ENCODE measurements at regions not wholly inside any gene's neighbourhood (a gene's known extent, or its start where the extent isn't known, plus 50 kb on each side); places are given as distances from the start of the nearest gene placed in this dataset.

DNA sequence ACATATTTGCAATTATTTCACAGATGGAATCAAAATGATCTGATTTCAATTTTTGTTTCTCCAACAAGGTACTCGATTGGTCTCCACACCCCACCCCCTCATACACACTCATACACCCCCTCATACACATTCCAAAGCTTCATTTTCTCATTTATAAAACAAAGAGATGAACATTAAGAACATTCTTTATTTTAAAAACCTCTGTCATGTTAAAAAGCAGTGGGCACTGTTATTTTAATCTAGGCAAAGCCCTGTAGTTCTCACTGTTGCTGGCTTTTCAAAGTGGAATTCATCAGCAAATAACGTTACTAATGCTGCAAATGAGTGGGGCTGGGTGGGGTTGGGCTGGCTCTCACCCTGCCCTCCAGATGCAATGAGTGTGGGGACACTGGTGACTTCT, 289.6 kb upstream of the ASIC2 start:
- H3K9me3 ChIP-seq (ENCODE audit: low read depth, low read length, poor library complexity, severe bottlenecking): no peaks in the 10 kb centered on the region
- TF ChIP-seq CTCF (conservative IDR thresholded peaks at IDR 0.05; ENCODE audit: low read depth, low read length): no peak
- TF ChIP-seq EZH2 (IDR thresholded peaks at IDR 0.05; ENCODE audit: borderline replicate concordance, low read depth, low read length, poor library complexity, severe bottlenecking): no peak
- intact Hi-C loops (cut with micrococcal nuclease; ENCODE audit: unreplicated experiment): no loop called here
- no peak overlapping the region for H3K27ac ChIP-seq (ENCODE audit: low read depth, low read length, poor library complexity, severe bottlenecking)
- POLR2A ChIA-PET (ENCODE audit: low non-redundant PET): no interaction called here
- no peaks in the 10 kb centered on the region for H3K36me3 ChIP-seq (ENCODE audit: insufficient read depth, low read length, poor library complexity, severe bottlenecking)
- DNase-seq (ENCODE audit: low spot score): no peak
- no peak overlapping the region for H3K4me3 ChIP-seq (ENCODE audit: low read depth, low read length, poor library complexity, severe bottlenecking)
- CTCF ChIA-PET: no interaction called here
- H3K4me1 ChIP-seq (ENCODE audit: insufficient read depth, low read length, poor library complexity, severe bottlenecking): no peaks in the 10 kb centered on the region
- H3K27me3 ChIP-seq (replicated peaks; ENCODE audit: insufficient read depth, low read depth, low read length, poor library complexity): peaks cover 5% of the 10 kb centered on the region
- no TSS peak for BruUV-seq (replicated peaks)

DNA sequence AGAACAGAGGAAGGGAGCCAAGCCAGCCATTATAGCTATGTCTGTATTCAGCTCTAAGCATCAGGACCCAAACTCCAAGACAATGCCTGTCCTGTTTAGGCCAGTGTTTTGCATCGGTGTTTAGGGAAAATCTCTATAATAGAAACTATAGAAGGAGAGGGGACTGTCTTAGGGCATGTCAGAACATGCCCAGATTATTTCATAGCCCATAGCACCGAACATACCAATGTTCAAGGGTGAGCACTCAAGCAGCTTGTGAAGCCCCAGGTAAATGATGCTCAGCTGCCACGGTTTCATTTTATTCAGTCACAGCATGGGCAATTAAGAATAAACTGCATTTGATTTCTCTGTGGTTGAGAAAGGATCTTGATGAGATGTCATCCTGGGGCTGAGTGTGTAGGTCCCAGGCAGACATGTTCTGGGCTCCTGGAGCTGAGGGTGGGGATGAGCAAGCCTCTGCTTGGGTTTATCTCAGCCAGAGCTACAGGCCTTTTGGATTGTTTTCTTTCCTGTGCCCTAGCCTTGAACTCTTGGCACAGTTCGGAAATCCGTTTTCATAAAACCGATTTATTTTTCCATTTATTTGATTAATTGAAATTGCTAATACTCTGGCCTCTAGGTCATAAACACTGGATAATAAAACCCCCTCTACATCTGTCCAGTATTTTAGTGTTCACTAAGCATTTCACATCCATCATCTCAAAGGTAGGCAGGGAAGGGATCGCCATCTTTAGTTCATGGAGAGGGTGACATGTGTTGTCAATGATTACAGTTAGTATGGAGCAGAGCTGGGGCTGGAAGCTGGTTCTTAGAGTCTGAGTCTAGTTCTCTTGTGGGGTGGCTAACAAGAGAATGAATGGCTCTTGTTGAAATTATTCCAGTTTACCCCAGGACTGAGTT, 290.7 kb upstream of the ASIC2 start:
- POLR2A ChIA-PET (ENCODE audit: low non-redundant PET): interaction anchor here (0.5 kb wide), 1 partner anchor 90 kb away, joined by 3 read pairs; no protein-coding TSS in a partner anchor
- CTCF ChIA-PET: no interaction called here
- H3K4me1 ChIP-seq (ENCODE audit: insufficient read depth, low read length, poor library complexity, severe bottlenecking): no peaks in the 10 kb centered on the region
- H3K27ac ChIP-seq (ENCODE audit: low read depth, low read length, poor library complexity, severe bottlenecking): no peak overlapping the region
- intact Hi-C loops (cut with micrococcal nuclease; ENCODE audit: unreplicated experiment): no loop called here
- H3K36me3 ChIP-seq (ENCODE audit: insufficient read depth, low read length, poor library complexity, severe bottlenecking): no peaks in the 10 kb centered on the region
- DNase-seq (ENCODE audit: low spot score): no peak
- H3K9me3 ChIP-seq (ENCODE audit: low read depth, low read length, poor library complexity, severe bottlenecking): no peaks in the 10 kb centered on the region
- no peak overlapping the region for H3K4me3 ChIP-seq (ENCODE audit: low read depth, low read length, poor library complexity, severe bottlenecking)
- no peak for TF ChIP-seq CTCF (conservative IDR thresholded peaks at IDR 0.05; ENCODE audit: low read depth, low read length)
- TF ChIP-seq EZH2 (IDR thresholded peaks at IDR 0.05; ENCODE audit: borderline replicate concordance, low read depth, low read length, poor library complexity, severe bottlenecking): no peak
- BruUV-seq (replicated peaks): no TSS peak
- peaks cover 9% of the 10 kb centered on the region for H3K27me3 ChIP-seq (replicated peaks; ENCODE audit: insufficient read depth, low read depth, low read length, poor library complexity)

GRCh38 chr17:33593991-33594390, 300.9 kb upstream of the ASIC2 start:
- CTCF ChIA-PET: no interaction called here
- Histone ChIP-seq H3K36me3 (ENCODE audit: insufficient read depth, low read length, poor library complexity, severe bottlenecking) (no peaks in the 10 kb centered on the region), H3K27ac (ENCODE audit: low read depth, low read length, poor library complexity, severe bottlenecking) (no peak overlapping the region), H3K4me1 (ENCODE audit: insufficient read depth, low read length, poor library complexity, severe bottlenecking) (no peaks in the 10 kb centered on the region), H3K27me3 (replicated peaks; ENCODE audit: insufficient read depth, low read depth, low read length, poor library complexity) (peaks cover 4% of the 10 kb centered on the region), H3K4me3 (ENCODE audit: low read depth, low read length, poor library complexity, severe bottlenecking) (no peak overlapping the region), H3K9me3 (ENCODE audit: low read depth, low read length, poor library complexity, severe bottlenecking) (no peaks in the 10 kb centered on the region)
- TF ChIP-seq EZH2 (IDR thresholded peaks at IDR 0.05; ENCODE audit: borderline replicate concordance, low read depth, low read length, poor library complexity, severe bottlenecking) (no peak), CTCF (conservative IDR thresholded peaks at IDR 0.05; ENCODE audit: low read depth, low read length) (no peak)
- peak; percentile 33 for DNase-seq (ENCODE audit: low spot score)
- intact Hi-C loops (cut with micrococcal nuclease; ENCODE audit: unreplicated experiment): no loop called here
- no TSS peak for BruUV-seq (replicated peaks)
- POLR2A ChIA-PET (ENCODE audit: low non-redundant PET): no interaction called here
